ENCODE measurements at regions not wholly inside any gene's neighbourhood (a gene's known extent, or its start where the extent isn't known, plus 50 kb on each side); places are given as distances from the start of the nearest gene placed in this dataset.

DNA sequence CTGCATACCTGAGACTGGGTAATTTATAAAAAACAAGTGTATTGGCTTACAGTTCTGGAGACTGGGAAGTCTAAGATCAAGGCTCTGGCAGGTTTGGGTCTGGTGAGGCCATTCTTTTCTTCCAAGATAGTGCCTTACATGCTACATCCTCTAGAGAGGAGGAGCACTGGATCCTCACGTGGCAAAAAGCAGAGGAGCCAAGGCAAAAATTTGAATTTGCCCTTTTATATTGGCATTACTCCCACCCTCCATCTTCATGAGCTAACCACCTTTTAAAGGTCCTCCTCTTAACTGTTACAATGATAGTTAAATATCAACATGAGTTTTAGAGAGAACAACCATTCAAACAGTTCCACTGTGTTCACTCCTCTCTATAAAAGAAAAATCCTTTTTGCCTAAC lies 286.3 kb upstream of the SEL1L start:
- TF ChIP-seq, protein P1, sequence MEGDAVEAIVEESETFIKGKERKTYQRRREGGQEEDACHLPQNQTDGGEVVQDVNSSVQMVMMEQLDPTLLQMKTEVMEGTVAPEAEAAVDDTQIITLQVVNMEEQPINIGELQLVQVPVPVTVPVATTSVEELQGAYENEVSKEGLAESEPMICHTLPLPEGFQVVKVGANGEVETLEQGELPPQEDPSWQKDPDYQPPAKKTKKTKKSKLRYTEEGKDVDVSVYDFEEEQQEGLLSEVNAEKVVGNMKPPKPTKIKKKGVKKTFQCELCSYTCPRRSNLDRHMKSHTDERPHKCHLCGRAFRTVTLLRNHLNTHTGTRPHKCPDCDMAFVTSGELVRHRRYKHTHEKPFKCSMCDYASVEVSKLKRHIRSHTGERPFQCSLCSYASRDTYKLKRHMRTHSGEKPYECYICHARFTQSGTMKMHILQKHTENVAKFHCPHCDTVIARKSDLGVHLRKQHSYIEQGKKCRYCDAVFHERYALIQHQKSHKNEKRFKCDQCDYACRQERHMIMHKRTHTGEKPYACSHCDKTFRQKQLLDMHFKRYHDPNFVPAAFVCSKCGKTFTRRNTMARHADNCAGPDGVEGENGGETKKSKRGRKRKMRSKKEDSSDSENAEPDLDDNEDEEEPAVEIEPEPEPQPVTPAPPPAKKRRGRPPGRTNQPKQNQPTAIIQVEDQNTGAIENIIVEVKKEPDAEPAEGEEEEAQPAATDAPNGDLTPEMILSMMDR (IDR thresholded peaks at IDR 0.05): no peak
- TF ChIP-seq POLR2AphosphoS5 (IDR thresholded peaks at IDR 0.05) (no peak), POLR2A (IDR thresholded peaks at IDR 0.05) (no peak), EP300 (IDR thresholded peaks at IDR 0.05) (no peak)
